GM12892 (cell line): ENCODE measurements at regions not wholly inside any gene's neighbourhood (a gene's known extent, or its start where the extent isn't known, plus 50 kb on each side); places are given as distances from the start of the nearest gene placed in this dataset.

Experiments used
- DNase-seq: peaks from one replicate; pipeline ENCODE4 v3.0.0; 2011; ENCODE audit not compliant: insufficient read length
- FAIRE-seq: peaks from 2 replicates; lab custom pipeline; 2011; peaks lifted over from hg19 to GRCh38; lab: Jason Lieb, UNC
- POLR2A ChIP-seq: IDR thresholded peaks from 2 replicates; pipeline ENCODE4 v1.6.1; 2011; ENCODE audit warnings: low read depth, low read length, control low read depth
- POLR2AphosphoS5 ChIP-seq: IDR thresholded peaks from 2 replicates; pipeline ENCODE4 v1.6.1; 2011; ENCODE audit warnings: low read depth, low read length, control low read depth
- TAF1 ChIP-seq: IDR thresholded peaks from 2 replicates; pipeline ENCODE4 v1.6.1; 2011; ENCODE audit warnings: low read depth, mild to moderate bottlenecking, control low read depth, low read length, borderline replicate concordance

- DNase-seq (no peak), FAIRE-seq (peak; percentile 78)
- TF ChIP-seq TAF1 (no peak), POLR2AphosphoS5 (no peak), POLR2A (no peak)
These were observed 100.8 kb downstream of the PPM1A start for GRCh38 chr14:60349663-60350365.

- no peak for FAIRE-seq
- no peak for TF ChIP-seq TAF1
- no peak for TF ChIP-seq POLR2A
- DNase-seq, result no peak
These were observed 101.3 kb downstream of the PPM1A start for GRCh38 chr14:60350366-60350720.

GRCh38 chr14:60353420-60353819 lies 104.4 kb downstream of the PPM1A start:
- peak; percentile 50 for FAIRE-seq
- TF ChIP-seq TAF1 (no peak), POLR2A (no peak), POLR2AphosphoS5 (no peak)
- no peak for DNase-seq

- DNase-seq, result no peak
- no peak for TF ChIP-seq TAF1
- no peak for TF ChIP-seq POLR2AphosphoS5
- no peak for TF ChIP-seq POLR2A
These were observed 106.7 kb downstream of the PPM1A start for GRCh38 chr14:60355768-60356167.

GRCh38 chr14:60356386-60356785 lies 107.4 kb downstream of the PPM1A start:
- FAIRE-seq (no peak), DNase-seq (no peak)
- TF ChIP-seq POLR2AphosphoS5, result no peak

More at GRCh38 chr14:60355768-60356167, 106.7 kb downstream of the PPM1A start:
- FAIRE-seq, result no peak

- TF ChIP-seq TAF1 (no peak), POLR2AphosphoS5 (no peak), POLR2A (no peak)
- FAIRE-seq (no peak), DNase-seq (no peak)
These were observed 108.0 kb downstream of the PPM1A start for GRCh38 chr14:60356906-60357550.

GRCh38 chr14:60357551-60358149 lies 108.6 kb downstream of the PPM1A start:
- TF ChIP-seq POLR2AphosphoS5 (no peak), TAF1 (no peak), POLR2A (no peak)
- FAIRE-seq (no peak), DNase-seq (no peak)

GRCh38 chr14:60363275-60363674 lies 114.3 kb downstream of the PPM1A start:
- DNase-seq, result no peak
- FAIRE-seq, result no peak
- TF ChIP-seq POLR2A, result no peak
- no peak for TF ChIP-seq TAF1
- no peak for TF ChIP-seq POLR2AphosphoS5

- FAIRE-seq, result no peak
- TF ChIP-seq POLR2A (no peak), POLR2AphosphoS5 (no peak), TAF1 (no peak)
- no peak for DNase-seq
These were observed 114.7 kb downstream of the PPM1A start for GRCh38 chr14:60363687-60364086.

GRCh38 chr14:60381909-60382308 lies 104.0 kb downstream of the C14orf39 start:
- FAIRE-seq (no peak), DNase-seq (no peak)
- no peak for TF ChIP-seq POLR2A
- no peak for TF ChIP-seq POLR2AphosphoS5
- TF ChIP-seq TAF1, result no peak
